Right ventricle myocardium superior (tissue), 1 donor: ENCODE measurements at regions not wholly inside any gene's neighbourhood (a gene's known extent, or its start where the extent isn't known, plus 50 kb on each side); places are given as distances from the start of the nearest gene placed in this dataset.

ENCODE experiments used
- ATAC-seq: fragments of 200-7000 bp; cut with Tn5 transposase; one replicate; pipeline ENCODE4 v1.9.1; 2020; ENCODE audit warnings: mild to moderate bottlenecking; ENCODE audit not compliant: poor library complexity
- DNase-seq: peaks from one replicate; pipeline ENCODE4 v3.0.0-alpha.2; 2020
- intact Hi-C: fragments of 100-400 bp; cut with DNase I; formaldehyde crosslinking; loops from one replicate; pipeline ENCODE4 v1.11.2; 2022
- donor health status: DM: no; HTN: yes; CAD: no; lungs with severe emphysema.

GRCh38 chr3:165466856-165467255 is 270.7 kb upstream of the SLITRK3 start:
- intact Hi-C loops: no loop called here
- no peak for DNase-seq
- ATAC-seq: no peak

- ATAC-seq: no peak
- intact Hi-C loops: no loop called here
These were observed 268.6 kb upstream of the SLITRK3 start for GRCh38 chr3:165464736-165465135.

DNA sequence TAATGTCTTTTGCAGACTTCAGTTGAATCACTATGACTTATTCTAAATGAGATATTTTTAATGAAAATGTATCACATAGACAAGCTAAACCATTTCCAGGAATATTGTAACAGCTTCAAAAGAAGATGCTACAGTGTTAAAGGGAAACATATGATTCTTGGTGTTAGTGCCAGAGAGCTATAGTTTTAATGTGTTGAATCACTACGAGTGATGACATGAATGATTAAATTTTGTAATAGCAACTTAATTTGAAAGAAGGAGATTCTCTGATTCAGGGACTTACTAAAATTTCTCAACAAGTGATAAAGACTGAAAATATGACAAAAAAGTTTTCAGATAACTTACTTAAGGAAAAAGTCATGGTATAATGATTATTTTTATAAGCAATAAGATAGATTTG is 267.3 kb upstream of the SLITRK3 start:
- intact Hi-C loops: no loop called here
- ATAC-seq: no peak
- DNase-seq: no peak

More at GRCh38 chr3:165464736-165465135, 268.6 kb upstream of the SLITRK3 start:
- DNase-seq: no peak

GRCh38 chr3:165462636-165463334 is 266.6 kb upstream of the SLITRK3 start:
- intact Hi-C loops: no loop called here
- ATAC-seq (no peak), DNase-seq (no peak)

DNA sequence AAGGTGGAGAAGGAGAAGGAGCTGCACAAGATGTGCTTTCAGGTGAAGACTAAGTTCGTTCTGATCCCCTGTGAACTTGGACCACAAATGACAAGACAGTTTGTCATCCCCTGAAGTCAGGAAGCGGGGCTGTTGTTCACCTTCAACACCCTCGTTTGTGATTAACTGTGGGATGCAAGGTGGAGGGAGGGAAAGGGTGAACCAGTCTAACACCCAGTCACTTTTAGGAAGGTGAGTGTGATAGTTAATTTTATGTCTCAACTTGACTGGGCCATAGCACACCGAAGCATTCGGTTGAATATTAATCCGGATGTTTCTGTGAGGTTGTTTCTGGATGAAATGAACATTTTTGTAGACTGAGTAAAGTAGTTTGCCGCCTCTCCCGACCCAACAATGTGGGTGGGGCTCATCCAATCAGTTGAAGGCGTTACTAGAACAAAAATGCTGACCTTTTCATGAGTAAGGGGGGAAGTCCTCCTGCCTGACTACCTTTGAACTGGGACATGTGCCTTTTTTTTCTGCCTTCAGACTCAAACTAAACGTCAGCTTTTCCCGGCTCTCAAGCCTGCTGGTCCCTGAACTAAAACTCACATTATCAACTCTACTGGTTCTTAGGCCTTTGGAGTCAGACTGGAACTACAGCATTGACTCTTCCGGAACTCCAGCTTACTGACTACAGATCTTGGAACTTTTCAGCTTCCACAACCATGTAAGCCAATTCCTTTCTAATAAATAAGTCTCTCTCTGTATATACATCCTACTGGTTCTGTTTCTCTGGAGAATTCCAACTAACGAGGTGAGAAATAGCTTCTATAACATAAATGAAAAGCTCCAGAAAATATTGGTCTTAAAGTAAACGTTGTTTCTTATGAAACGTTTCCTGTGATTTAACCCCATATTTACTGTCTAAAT is 264.0 kb upstream of the SLITRK3 start:
- intact Hi-C loops: no loop called here
- ATAC-seq: no peak
- no peak for DNase-seq

GRCh38 chr3:165459111-165459510 is 262.9 kb upstream of the SLITRK3 start:
- DNase-seq (no peak), ATAC-seq (no peak)
- intact Hi-C loops: no loop called here

DNA sequence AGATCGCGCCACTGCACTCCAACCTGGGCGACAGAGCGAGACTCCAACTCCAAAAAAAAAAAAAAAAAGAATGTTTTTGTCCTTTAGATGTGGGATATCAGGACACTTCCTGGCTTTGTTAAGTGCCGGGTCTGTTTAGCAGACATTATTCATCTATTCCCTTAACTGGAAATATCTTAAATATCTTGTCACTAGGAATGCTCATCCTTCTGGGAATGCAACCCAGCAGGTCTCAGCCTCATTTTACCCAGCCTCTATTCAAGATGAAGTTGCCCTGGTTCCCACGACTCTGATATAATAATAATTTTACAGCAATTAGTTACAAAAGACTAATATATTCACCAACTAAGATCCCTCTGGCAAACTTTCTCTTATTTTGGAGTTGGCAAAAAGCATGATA is 260.9 kb upstream of the SLITRK3 start:
- DNase-seq: no peak
- intact Hi-C loops: no loop called here
- no peak for ATAC-seq

- intact Hi-C loops: no loop called here
- no peak for ATAC-seq
These were observed 259.6 kb upstream of the SLITRK3 start for GRCh38 chr3:165455793-165456192.

DNA sequence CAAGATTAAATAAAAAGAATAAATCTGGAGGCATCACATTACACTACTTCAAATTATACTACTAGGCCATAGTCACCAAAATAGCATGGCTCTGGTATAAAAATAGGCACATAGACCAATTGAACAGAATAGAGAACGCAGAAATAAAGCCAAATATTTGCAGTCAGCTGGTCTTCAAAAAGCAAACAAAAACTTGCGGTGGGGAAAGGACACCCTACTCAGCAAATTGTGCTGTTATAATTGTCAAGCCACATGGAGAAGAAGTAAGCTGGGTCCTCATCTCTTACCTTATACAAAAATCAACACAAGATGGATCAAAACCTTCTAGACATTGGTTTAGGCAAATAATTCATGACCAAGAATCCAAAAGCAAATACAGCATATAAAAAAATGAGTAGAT is 259.2 kb upstream of the SLITRK3 start:
- DNase-seq (no peak), ATAC-seq (no peak)
- intact Hi-C loops: no loop called here

More at GRCh38 chr3:165455793-165456192, 259.6 kb upstream of the SLITRK3 start:
- DNase-seq: no peak

GRCh38 chr3:165451371-165452070 is 255.3 kb upstream of the SLITRK3 start:
- no peak for ATAC-seq
- DNase-seq: no peak
- intact Hi-C loops: no loop called here

GRCh38 chr3:165446555-165446954 is 250.4 kb upstream of the SLITRK3 start:
- ATAC-seq (no peak), DNase-seq (no peak)
- intact Hi-C loops: no loop called here

- intact Hi-C loops: no loop called here
- no peak for ATAC-seq
- DNase-seq: no peak
These were observed 248.6 kb upstream of the SLITRK3 start for GRCh38 chr3:165444745-165445144.

- intact Hi-C loops: no loop called here
- no peak for ATAC-seq
These were observed 247.5 kb upstream of the SLITRK3 start for GRCh38 chr3:165443664-165444063.

GRCh38 chr3:165442061-165442460 is 245.9 kb upstream of the SLITRK3 start:
- intact Hi-C loops: no loop called here
- ATAC-seq: no peak
- DNase-seq: no peak

More at GRCh38 chr3:165443664-165444063, 247.5 kb upstream of the SLITRK3 start:
- DNase-seq: no peak

DNA sequence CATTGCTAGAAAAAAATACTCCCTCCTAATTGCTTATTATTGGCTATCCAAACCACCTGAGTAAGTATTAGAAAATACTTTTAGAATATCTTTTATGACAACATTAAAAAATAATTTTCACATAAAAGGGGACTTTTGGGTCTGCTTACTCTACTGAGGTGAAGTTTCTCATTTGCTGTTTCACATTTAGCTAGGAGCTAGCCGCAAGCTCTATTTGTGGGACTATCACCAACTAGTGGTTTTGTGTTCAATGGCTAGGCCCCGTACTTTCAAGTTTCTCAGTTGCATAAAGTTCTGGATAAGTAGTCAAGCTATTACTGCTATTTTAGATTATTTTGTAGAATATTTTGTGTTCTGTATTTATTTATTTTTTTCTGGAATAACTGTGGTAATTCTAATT is 244.2 kb upstream of the SLITRK3 start:
- ATAC-seq (no peak), DNase-seq (no peak)
- intact Hi-C loops: no loop called here

- no peak for ATAC-seq
- intact Hi-C loops: no loop called here
- no peak for DNase-seq
These were observed 243.6 kb upstream of the SLITRK3 start for GRCh38 chr3:165439765-165440164.

GRCh38 chr3:165434516-165434915 is 238.3 kb upstream of the SLITRK3 start:
- intact Hi-C loops: no loop called here
- DNase-seq (no peak), ATAC-seq (no peak)

DNA sequence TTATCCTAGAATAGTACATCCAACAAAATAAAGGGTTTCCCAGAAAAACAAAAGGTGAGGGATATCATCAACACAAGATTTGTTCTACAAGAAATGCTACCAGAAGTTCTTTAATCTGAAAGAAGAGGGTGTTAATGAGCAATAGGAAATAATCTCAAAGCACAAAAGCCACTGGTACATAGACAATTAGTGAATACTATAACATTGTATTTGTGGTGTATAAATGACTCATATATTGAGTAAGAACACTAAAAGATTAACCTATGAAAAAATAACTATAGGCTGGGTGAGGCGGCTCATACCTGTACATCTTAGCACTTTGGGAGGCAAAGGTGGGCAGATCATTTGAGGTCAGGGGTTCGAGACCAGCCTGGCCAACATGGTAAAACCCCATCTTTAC is 210.2 kb upstream of the SLITRK3 start:
- intact Hi-C loops: no loop called here
- DNase-seq (no peak), ATAC-seq (no peak)

- no peak for DNase-seq
- intact Hi-C loops: no loop called here
- ATAC-seq: no peak
These were observed 208.3 kb upstream of the SLITRK3 start for GRCh38 chr3:165404357-165405027.
